ENCODE measurements at regions not wholly inside any gene's neighbourhood (a gene's known extent, or its start where the extent isn't known, plus 50 kb on each side); places are given as distances from the start of the nearest gene placed in this dataset.
A peak's percentile ranks its signal among the peaks of the same experiment; 100 is the strongest.

- Histone ChIP-seq H3K4me3 (no peak overlapping the region), H2AFZ (no peak overlapping the region), H3K4me1 (ENCODE audit: insufficient read depth) (peaks cover 20% of the 10 kb centered on the region), H3K9me3 (ENCODE audit: low read depth) (no peaks in the 10 kb centered on the region), H3K36me3 (replicated peaks; ENCODE audit: insufficient read depth, low read depth) (no peaks in the 10 kb centered on the region), H3K79me2 (no peaks in the 10 kb centered on the region), H3K27me3 (no peaks in the 10 kb centered on the region), H3K27ac (peak overlapping the region; percentile 7), H3K9me2 (replicated peaks; ENCODE audit: insufficient read depth) (no peaks in the 10 kb centered on the region), H4K20me1 (ENCODE audit: insufficient read depth, poor library complexity, severe bottlenecking) (no peaks in the 10 kb centered on the region), H3K4me2 (peak overlapping the region; percentile 9)
- WGBS (ENCODE audit: low lambda C conversion rate, missing lambda C conversion rate), result 30% methylated on average over 2 of the region's 2 CpGs
- DNase-seq (ENCODE audit: low spot score), result no peak
- TF ChIP-seq EZH2phosphoT487 (IDR thresholded peaks at IDR 0.05; ENCODE audit: low read depth, severe bottlenecking, unreplicated experiment) (no peak), EZH2 (IDR thresholded peaks at IDR 0.05; ENCODE audit: borderline replicate concordance) (no peak), CTCF (IDR thresholded peaks at IDR 0.05; ENCODE audit: poor library complexity) (no peak)
Measured at GRCh38 chr7:24457219-24457558, 116.1 kb upstream of the PALS2 start.

GRCh38 chr7:24462117-24462516, 111.1 kb upstream of the PALS2 start:
- H3K36me3 ChIP-seq (replicated peaks; ENCODE audit: insufficient read depth, low read depth), result no peaks in the 10 kb centered on the region
- no peak for TF ChIP-seq EZH2phosphoT487 (IDR thresholded peaks at IDR 0.05; ENCODE audit: low read depth, severe bottlenecking, unreplicated experiment)
- no peak for TF ChIP-seq CTCF (IDR thresholded peaks at IDR 0.05; ENCODE audit: poor library complexity)
- TF ChIP-seq EZH2 (IDR thresholded peaks at IDR 0.05; ENCODE audit: borderline replicate concordance), result no peak
- no peaks in the 10 kb centered on the region for H3K79me2 ChIP-seq
- no peak for DNase-seq (ENCODE audit: low spot score)
- H3K9me2 ChIP-seq (replicated peaks; ENCODE audit: insufficient read depth), result peaks cover 4% of the 10 kb centered on the region
- no peak overlapping the region for H3K4me2 ChIP-seq
- H2AFZ ChIP-seq, result no peak overlapping the region
- WGBS (ENCODE audit: low lambda C conversion rate, missing lambda C conversion rate), result 75% methylated on average over 2 of the region's 2 CpGs
- no peak overlapping the region for H3K27ac ChIP-seq
- no peaks in the 10 kb centered on the region for H4K20me1 ChIP-seq (ENCODE audit: insufficient read depth, poor library complexity, severe bottlenecking)
- no peaks in the 10 kb centered on the region for H3K9me3 ChIP-seq (ENCODE audit: low read depth)
- H3K4me3 ChIP-seq, result no peak overlapping the region
- H3K27me3 ChIP-seq, result no peaks in the 10 kb centered on the region
- H3K4me1 ChIP-seq (ENCODE audit: insufficient read depth), result peaks cover 10% of the 10 kb centered on the region

GRCh38 chr7:24462984-24463383, 110.3 kb upstream of the PALS2 start:
- Histone ChIP-seq H3K4me2 (no peak overlapping the region), H3K27me3 (no peaks in the 10 kb centered on the region), H3K9me3 (ENCODE audit: low read depth) (no peaks in the 10 kb centered on the region), H3K79me2 (no peaks in the 10 kb centered on the region), H2AFZ (no peak overlapping the region), H3K36me3 (replicated peaks; ENCODE audit: insufficient read depth, low read depth) (no peaks in the 10 kb centered on the region), H4K20me1 (ENCODE audit: insufficient read depth, poor library complexity, severe bottlenecking) (no peaks in the 10 kb centered on the region), H3K27ac (no peak overlapping the region), H3K9me2 (replicated peaks; ENCODE audit: insufficient read depth) (peaks cover 4% of the 10 kb centered on the region), H3K4me1 (ENCODE audit: insufficient read depth) (peaks cover 7% of the 10 kb centered on the region), H3K4me3 (no peak overlapping the region)
- no peak for DNase-seq (ENCODE audit: low spot score)
- TF ChIP-seq CTCF (IDR thresholded peaks at IDR 0.05; ENCODE audit: poor library complexity), result no peak
- WGBS (ENCODE audit: low lambda C conversion rate, missing lambda C conversion rate), result 84% methylated on average over 2 of the region's 2 CpGs

GRCh38 chr7:24463474-24463873, 109.8 kb upstream of the PALS2 start:
- Histone ChIP-seq H3K79me2 (no peaks in the 10 kb centered on the region), H3K9me3 (ENCODE audit: low read depth) (no peaks in the 10 kb centered on the region), H3K4me3 (no peak overlapping the region), H3K4me2 (no peak overlapping the region), H2AFZ (no peak overlapping the region), H3K36me3 (replicated peaks; ENCODE audit: insufficient read depth, low read depth) (no peaks in the 10 kb centered on the region), H4K20me1 (ENCODE audit: insufficient read depth, poor library complexity, severe bottlenecking) (no peaks in the 10 kb centered on the region), H3K27ac (no peak overlapping the region), H3K4me1 (ENCODE audit: insufficient read depth) (peaks cover 7% of the 10 kb centered on the region), H3K27me3 (no peaks in the 10 kb centered on the region), H3K9me2 (replicated peaks; ENCODE audit: insufficient read depth) (peaks cover 4% of the 10 kb centered on the region)
- no peak for DNase-seq (ENCODE audit: low spot score)
- TF ChIP-seq EZH2phosphoT487 (IDR thresholded peaks at IDR 0.05; ENCODE audit: low read depth, severe bottlenecking, unreplicated experiment) (no peak), CTCF (IDR thresholded peaks at IDR 0.05; ENCODE audit: poor library complexity) (no peak), EZH2 (IDR thresholded peaks at IDR 0.05; ENCODE audit: borderline replicate concordance) (no peak)
- WGBS (ENCODE audit: low lambda C conversion rate, missing lambda C conversion rate), result 94% methylated on average over 1 of the region's 1 CpG

Measured in hepatocyte (in vitro differentiated cells).